ENCODE measurements at regions not wholly inside any gene's neighbourhood (a gene's known extent, or its start where the extent isn't known, plus 50 kb on each side); places are given as distances from the start of the nearest gene placed in this dataset.

GRCh38 chr7:155401884-155402283 lies 56.0 kb upstream of the EN2 start:
- TF ChIP-seq, protein P1, sequence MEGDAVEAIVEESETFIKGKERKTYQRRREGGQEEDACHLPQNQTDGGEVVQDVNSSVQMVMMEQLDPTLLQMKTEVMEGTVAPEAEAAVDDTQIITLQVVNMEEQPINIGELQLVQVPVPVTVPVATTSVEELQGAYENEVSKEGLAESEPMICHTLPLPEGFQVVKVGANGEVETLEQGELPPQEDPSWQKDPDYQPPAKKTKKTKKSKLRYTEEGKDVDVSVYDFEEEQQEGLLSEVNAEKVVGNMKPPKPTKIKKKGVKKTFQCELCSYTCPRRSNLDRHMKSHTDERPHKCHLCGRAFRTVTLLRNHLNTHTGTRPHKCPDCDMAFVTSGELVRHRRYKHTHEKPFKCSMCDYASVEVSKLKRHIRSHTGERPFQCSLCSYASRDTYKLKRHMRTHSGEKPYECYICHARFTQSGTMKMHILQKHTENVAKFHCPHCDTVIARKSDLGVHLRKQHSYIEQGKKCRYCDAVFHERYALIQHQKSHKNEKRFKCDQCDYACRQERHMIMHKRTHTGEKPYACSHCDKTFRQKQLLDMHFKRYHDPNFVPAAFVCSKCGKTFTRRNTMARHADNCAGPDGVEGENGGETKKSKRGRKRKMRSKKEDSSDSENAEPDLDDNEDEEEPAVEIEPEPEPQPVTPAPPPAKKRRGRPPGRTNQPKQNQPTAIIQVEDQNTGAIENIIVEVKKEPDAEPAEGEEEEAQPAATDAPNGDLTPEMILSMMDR (IDR thresholded peaks at IDR 0.05): no peak
- TF ChIP-seq POLR2A (IDR thresholded peaks at IDR 0.05): no peak
